ENCODE measurements at regions not wholly inside any gene's neighbourhood (a gene's known extent, or its start where the extent isn't known, plus 50 kb on each side); places are given as distances from the start of the nearest gene placed in this dataset.
A peak's percentile ranks its signal among the peaks of the same experiment; 100 is the strongest.

DNA sequence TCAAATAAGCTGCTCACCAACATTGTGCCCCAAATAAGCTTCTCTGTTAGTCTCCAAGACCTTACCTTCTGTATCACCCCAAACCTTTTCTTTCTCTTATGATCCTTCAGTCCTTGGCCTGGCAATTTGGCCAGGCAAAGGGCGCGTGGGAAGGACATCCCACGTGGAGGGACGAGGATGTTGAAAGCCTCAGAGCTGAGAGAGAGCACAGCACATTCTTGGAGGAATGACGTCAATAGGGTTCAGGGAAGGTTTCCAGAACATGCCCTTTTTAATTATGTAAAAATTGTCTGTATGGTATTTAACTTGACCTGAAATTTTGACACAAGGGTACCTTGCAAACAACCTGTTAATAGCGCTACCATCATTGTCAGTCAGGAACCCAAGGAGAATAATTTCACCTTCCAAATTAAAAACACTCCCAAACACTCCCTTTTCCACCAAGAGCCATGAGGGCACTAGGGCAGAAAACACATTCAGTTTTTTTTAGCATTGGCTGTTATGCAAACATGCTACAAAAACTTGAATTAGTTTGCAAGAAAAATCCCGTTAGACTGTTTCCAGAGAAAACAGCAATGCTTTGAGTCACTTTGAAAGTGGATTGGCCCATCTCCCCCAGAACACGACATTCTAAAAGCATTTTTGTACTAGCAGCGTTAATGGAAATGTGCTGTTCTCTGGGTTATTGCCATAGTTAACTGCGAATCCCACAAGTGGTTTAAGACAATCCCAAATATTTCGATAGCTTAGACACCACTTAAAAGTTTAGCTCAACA lies 183.2 kb upstream of the PUDP start:
- 36 to 45% methylated on average over 11 of the region's 11 CpGs for WGBS, 2 donors
- H3K4me3 ChIP-seq: no peak overlapping the region
- TF ChIP-seq, protein P1, sequence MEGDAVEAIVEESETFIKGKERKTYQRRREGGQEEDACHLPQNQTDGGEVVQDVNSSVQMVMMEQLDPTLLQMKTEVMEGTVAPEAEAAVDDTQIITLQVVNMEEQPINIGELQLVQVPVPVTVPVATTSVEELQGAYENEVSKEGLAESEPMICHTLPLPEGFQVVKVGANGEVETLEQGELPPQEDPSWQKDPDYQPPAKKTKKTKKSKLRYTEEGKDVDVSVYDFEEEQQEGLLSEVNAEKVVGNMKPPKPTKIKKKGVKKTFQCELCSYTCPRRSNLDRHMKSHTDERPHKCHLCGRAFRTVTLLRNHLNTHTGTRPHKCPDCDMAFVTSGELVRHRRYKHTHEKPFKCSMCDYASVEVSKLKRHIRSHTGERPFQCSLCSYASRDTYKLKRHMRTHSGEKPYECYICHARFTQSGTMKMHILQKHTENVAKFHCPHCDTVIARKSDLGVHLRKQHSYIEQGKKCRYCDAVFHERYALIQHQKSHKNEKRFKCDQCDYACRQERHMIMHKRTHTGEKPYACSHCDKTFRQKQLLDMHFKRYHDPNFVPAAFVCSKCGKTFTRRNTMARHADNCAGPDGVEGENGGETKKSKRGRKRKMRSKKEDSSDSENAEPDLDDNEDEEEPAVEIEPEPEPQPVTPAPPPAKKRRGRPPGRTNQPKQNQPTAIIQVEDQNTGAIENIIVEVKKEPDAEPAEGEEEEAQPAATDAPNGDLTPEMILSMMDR (IDR thresholded peaks at IDR 0.05): no peak
- TF ChIP-seq POLR2A (IDR thresholded peaks at IDR 0.05) (no peak), EP300 (IDR thresholded peaks at IDR 0.05) (peak; percentile 77 to 79)
- H3K36me3 ChIP-seq: no peaks in the 10 kb centered on the region
- H3K9me3 ChIP-seq: no peaks in the 10 kb centered on the region
- no peaks in the 10 kb centered on the region for H3K27me3 ChIP-seq
- peak; percentile 14 to 26 for DNase-seq (ENCODE audit: low spot score in 2 of 2)
- H3K27ac ChIP-seq: peak overlapping the region; percentile 16 to 81 (median 53)
- H3K4me1 ChIP-seq: peaks cover 0 to 4% (median 0%) of the 10 kb centered on the region in 4 donors

DNA sequence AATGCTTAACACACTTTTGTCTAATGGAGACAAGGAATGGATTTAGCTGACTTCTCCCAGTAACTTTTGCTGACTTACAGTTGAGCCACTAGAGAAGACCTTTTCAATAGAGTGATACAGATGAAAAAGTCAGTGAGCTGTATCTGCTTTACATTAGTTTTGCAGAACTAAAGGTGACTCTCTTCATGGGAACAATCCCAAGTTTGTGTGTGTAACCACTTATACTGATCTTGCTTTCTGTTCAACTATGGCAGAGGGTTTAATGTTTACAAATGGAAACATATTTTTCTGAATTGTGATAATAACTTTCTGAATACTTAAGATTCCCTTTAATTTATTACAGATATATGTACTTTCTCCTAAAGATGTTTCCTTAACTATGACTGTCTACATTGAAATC lies 182.6 kb upstream of the PUDP start:
- H3K9me3 ChIP-seq: no peaks in the 10 kb centered on the region
- H3K27ac ChIP-seq: peak overlapping the region in 3 of 4 donors; percentile 26 to 81 (median 80)
- no peak overlapping the region for H3K4me3 ChIP-seq
- no peaks in the 10 kb centered on the region for H3K36me3 ChIP-seq
- H3K4me1 ChIP-seq: peaks cover 0 to 4% (median 0%) of the 10 kb centered on the region in 4 donors
- TF ChIP-seq EP300 (IDR thresholded peaks at IDR 0.05) (no peak), POLR2A (IDR thresholded peaks at IDR 0.05) (no peak)
- TF ChIP-seq, protein P1 (IDR thresholded peaks at IDR 0.05): no peak
- no peaks in the 10 kb centered on the region for H3K27me3 ChIP-seq
- DNase-seq (ENCODE audit: low spot score in 2 of 2): no peak

DNA sequence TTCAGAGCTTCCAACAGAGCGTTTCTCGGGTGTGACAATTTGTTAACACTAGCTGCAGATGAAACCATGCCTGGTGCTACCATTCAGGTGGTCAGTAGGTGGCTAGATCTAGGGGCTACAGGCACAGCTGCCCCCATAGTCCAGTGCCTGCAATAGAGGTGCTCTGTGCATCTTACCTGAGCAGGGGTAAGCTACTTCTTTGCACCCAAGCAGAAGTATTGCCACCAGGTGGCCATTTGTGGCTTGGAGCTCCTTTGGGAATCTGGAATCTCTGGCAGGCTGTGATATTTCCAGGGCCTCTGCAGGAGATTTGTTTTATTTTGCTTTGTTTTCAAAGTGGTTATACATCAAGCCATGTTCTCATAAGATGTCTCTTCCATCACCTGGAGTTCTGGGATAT lies 170.7 kb upstream of the PUDP start:
- Histone ChIP-seq H3K4me3 (no peak overlapping the region), H3K27ac (no peak overlapping the region), H3K27me3 (no peaks in the 10 kb centered on the region), H3K4me1 (no peaks in the 10 kb centered on the region), H3K9me3 (no peaks in the 10 kb centered on the region), H3K36me3 (no peaks in the 10 kb centered on the region)
- WGBS, 2 donors: 95 to 96% methylated on average over 2 of the region's 2 CpGs
- no peak for DNase-seq (ENCODE audit: low spot score in 2 of 2)
- TF ChIP-seq EP300 (IDR thresholded peaks at IDR 0.05): no peak
- TF ChIP-seq, protein P1 (IDR thresholded peaks at IDR 0.05): no peak
- no peak for TF ChIP-seq POLR2A (IDR thresholded peaks at IDR 0.05)

DNA sequence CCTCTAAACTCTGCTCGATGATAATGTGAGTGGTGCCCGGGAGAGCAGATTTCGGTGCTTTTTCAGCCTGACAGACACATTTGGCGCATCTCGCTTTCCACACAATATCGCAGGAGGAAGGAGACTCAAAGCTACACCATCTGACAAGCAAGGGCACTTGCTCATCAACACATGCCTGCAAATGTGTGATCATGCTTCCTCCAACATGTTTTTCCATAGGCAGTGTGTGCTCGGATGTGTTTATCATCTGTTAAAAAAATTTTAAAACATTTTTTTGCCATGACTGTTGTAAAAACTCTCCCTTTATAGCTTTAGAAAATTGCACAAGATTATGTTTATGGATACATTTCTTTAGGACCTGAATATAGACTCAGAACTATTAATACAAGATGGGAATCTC lies 170.3 kb upstream of the PUDP start:
- WGBS, 2 donors: 90 to 98% methylated on average over 7 of the region's 7 CpGs
- Histone ChIP-seq H3K9me3 (no peaks in the 10 kb centered on the region), H3K36me3 (no peaks in the 10 kb centered on the region), H3K27me3 (no peaks in the 10 kb centered on the region), H3K27ac (no peak overlapping the region), H3K4me3 (no peak overlapping the region), H3K4me1 (no peaks in the 10 kb centered on the region)
- TF ChIP-seq, protein P1 (IDR thresholded peaks at IDR 0.05): no peak
- TF ChIP-seq POLR2A (IDR thresholded peaks at IDR 0.05) (no peak), EP300 (IDR thresholded peaks at IDR 0.05) (no peak)
- DNase-seq (ENCODE audit: low spot score in 2 of 2): no peak

DNA sequence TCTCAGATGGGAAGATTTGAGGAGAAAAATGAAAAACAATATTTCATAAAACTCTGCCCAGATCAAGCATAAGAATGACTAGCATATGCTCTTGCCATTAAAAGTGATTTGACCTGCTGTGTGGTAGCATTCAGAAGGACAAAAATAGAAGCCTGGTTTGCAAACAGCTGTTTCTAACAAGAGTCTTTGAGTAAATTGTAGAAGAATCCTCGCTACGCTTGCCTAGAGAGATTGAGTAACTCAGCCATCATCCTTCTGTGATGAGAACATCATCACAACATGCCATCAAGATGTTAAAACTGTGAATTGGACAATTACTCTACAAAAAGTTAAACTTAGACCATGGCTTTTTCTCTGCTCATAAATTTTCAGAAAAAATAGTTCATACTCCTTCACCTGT lies 168.9 kb upstream of the PUDP start:
- DNase-seq (ENCODE audit: low spot score in 2 of 2): no peak
- 69 to 86% methylated on average over 2 of the region's 2 CpGs for WGBS, 2 donors
- Histone ChIP-seq H3K4me3 (no peak overlapping the region), H3K4me1 (no peaks in the 10 kb centered on the region), H3K27me3 (no peaks in the 10 kb centered on the region), H3K36me3 (no peaks in the 10 kb centered on the region), H3K27ac (no peak overlapping the region), H3K9me3 (no peaks in the 10 kb centered on the region)
- TF ChIP-seq, protein P1 (IDR thresholded peaks at IDR 0.05): no peak
- no peak for TF ChIP-seq POLR2A (IDR thresholded peaks at IDR 0.05)
- TF ChIP-seq EP300 (IDR thresholded peaks at IDR 0.05): no peak
